CD4-positive, alpha-beta T cell treated with Interleukin-10 for 1 hour (primary cell): ENCODE measurements at regions not wholly inside any gene's neighbourhood (a gene's known extent, or its start where the extent isn't known, plus 50 kb on each side); places are given as distances from the start of the nearest gene placed in this dataset.
"Not testable (repeated sequence)": the region's sequence is repeated elsewhere in the genome, so short reads cannot be mapped to it uniquely, and the experiment has no call there.

Experiments
- DNase-seq: peaks from one replicate; pipeline ENCODE4 v3.0.0-alpha.2; 2020

DNA sequence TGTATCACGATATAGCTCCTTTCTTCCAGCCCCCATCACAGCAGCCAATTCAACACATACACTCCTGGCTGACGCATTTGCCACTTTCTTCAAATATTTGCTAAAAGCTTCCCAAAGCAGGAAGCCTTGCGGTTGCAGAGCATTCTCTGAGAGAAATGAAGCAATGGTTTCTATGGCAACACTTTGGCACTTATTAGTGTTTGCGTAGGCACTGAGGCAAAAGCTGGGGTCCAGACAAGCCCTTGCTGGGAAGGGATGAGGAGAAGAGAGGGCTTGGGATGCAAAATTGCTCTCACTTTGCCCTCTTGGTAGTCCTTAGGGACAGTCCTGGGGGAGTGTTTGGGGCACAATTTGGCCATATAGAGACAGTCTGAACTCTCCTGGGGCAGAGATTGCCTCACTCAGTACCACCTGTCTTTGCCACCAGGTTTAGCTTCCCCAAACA, 55.0 kb upstream of the PAK3 start:
- peak; percentile 42 for DNase-seq

DNA sequence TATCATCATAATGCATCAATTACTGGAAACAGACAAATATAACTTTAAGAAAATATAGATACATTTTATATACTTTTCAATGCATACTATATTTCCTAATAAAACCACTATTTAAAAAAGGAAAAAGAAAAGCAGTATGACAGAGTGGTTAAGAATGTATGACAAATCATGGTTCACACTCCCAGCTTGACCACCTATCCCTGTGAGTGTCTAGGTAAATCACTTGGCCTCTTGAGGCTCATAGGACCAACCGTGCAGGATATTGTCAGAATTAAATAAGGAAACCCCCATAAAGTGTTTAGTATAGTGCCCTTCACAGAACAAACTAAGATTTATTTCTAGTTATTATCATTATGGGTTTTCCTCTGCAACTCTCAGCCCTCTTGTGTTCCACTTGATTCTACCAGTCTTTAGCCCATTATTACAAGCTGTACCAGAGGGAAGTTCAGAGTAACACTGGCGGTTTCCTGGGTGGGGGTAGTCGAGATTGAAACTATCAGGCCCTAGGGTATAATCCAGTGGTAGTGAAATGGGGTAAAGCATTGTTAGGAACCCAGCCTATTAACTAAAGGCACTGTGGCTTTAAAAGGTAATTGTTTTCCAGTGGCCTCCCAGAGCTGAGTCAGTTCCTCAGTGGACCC, 55.5 kb upstream of the PAK3 start:
- no peak for DNase-seq

DNA sequence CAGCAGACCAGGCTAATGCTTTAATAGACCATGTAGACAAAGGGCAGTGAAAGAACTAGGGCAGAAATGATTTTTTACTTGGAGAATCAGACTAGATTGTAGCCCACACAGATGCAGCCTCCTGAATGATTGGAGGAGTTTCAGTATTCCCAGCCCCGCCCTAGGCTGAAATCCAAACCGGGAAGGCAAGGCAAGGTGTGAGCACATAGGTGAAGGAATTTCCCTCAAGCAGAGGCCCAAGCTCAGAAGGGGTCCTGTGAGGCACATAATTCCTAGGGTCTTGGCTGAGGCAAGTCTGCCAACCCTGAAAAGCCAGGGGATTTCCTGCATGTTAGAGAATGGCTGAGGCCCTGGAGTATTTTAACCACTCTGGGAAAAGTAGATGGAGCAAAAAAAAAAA, 56.4 kb upstream of the PAK3 start:
- no peak for DNase-seq

DNA sequence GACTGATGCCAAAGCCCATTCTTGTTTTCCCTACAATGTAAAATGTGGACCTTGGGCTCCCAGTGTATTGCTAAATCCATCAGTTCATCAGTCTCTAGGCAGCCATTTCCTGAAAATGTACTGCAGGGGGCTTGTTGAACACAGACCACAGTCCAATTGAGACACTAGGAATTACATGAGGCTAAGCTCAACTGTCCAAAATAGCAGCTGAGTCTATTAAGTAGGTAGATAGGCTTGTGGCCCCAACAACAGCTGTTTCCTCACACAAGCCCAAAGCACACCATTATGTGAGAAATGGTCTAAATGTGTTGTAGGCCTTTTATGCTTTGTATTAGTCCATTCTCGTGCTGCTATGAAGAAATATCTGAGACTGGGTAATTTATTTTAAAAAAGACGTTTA, 60.0 kb upstream of the PAK3 start:
- no peak for DNase-seq

DNA sequence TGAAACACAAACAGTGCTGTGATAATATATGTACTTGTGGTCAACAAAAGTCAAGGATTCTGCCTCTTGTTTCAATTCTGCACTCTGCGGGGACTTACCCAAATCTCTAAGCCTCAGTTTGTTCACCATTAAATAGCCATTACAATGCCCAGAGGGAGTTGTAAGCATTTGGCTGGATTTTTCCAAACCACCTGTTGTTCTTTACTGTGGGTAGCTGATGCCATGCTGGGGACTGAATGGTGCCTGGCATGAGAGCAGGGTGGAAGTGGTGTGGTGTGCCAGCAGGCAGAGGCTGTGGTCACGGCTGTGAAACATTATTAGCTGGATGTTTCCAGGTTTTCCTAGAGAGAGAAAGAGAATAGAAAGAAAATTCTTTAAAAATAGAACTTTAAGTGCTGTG, 60.7 kb upstream of the PAK3 start:
- DNase-seq = no peak

DNA sequence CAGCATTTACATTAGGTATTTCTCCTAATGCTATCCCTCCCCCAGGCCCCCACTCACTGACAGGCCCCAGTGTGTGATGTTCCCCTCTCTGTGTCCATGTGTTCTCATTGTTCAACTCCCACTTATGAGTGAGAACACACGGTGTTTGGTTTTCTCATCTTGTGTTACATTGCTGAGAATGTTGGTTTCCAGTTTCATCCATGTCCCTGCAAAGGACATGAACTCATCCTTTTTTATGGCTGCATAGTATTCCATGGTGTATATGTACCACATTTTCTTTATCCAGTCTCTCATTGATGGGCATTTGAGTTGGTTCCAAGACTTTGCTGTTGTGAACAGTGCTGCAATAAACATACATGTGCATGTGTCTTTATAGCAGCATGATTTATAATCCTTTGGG, 73.0 kb upstream of the PAK3 start:
- DNase-seq = not testable (repeated sequence)

DNA sequence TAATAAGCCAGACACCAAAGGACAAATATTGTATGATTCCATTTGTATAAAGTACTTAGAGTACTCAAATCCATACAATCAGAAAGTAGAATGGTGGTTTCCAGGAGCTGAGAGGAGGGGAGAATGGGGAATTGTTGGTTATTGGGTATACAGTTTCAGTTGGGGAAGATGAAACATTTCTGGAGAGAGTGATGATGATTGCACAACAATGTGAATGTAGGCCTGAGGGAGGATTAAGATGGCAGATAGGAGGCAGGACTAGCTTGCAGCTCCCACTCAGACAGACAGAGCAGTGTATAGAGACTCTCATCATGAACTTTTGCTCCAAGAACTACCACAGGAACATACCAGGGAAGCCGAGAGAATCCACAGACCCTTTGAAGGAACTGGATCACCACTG, 75.7 kb upstream of the PAK3 start:
- no peak for DNase-seq

DNA sequence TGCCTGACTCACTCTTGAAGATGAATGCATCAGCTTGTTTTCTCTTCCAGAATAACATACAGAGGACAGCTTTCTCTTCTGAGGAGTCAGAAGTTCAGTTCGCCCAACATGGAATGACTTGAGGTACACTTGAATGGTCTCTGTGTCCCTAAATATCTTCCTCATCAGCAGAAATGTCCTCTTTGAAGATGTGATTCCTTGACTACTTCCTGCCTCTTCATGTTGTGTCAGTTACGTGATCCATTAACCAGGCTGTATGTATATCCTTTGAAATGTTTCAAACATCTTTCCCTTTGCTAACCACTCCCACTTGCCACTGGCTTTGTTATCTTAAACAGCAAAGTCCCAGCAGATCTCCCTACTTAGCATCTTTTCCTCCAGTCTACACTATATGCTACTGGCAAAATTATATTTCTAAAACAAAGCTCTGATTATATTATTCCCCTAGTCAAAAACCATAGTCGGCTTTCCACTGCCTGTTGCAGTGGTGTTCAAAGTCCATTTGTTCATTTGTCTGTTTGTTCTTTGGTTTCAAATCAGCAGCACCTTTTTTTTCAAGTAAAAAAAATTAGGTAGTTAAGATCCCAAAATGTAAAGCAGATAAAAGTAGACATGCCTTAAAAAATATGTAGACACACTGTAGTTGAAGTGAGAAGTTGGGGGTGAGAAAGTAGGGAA, 82.1 kb upstream of the PAK3 start:
- no peak for DNase-seq

DNA sequence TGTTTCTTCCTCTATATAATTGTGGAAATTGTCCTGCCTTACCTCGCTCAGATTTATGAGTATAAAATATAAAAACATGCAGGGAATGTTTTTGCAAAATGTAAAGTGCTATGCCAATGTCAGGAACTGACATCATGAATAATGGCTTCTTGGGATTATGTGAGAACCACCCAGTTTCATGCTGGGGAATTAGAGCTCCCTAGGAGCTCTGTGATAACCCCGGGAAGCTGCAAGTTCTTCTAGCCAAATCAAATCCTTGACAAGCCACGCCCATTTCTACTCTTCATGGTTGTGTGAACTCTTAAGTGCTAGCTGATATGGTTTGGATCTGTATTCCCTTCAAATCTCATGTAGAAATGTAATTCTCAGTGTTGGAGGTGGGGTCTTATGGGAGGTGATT, 85.9 kb upstream of the PAK3 start:
- DNase-seq = no peak

DNA sequence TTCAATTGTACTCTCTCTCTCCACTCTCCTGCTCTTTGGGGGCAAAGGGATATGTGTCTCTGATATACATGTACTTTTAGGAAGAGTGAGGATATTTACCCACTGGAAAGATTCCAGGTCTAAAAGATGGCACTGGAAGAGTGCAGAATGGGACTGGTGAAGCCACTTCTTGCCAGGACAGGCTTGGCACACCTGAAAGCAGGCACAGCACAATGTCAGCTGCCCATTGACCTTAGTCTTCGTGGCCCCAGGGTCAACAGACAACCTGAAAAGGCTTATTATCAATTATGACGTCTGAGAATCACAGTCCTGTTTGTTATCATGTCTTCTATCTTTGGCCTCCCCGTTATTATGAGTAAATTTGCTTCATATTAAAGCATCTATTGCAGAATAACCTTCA, 86.7 kb upstream of the PAK3 start:
- no peak for DNase-seq

DNA sequence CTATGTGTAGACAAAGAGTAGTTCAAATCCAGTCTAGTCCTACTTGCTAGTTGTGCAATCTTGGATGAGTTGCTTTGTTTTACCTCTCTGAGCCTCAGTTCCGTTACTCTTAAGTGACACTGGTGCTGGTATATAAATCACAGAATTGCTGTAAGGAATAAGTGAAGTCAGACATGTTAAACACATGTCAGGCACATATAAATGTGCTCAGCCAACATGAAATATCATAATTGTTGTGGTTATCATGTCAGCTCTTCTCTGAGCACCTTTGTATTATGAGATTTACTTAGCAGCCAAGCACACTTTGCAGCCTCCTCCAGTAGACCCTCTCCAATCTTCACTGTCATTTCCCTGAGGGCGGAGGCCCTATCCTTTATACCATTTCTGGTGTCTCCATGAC, 87.9 kb upstream of the PAK3 start:
- DNase-seq = no peak

DNA sequence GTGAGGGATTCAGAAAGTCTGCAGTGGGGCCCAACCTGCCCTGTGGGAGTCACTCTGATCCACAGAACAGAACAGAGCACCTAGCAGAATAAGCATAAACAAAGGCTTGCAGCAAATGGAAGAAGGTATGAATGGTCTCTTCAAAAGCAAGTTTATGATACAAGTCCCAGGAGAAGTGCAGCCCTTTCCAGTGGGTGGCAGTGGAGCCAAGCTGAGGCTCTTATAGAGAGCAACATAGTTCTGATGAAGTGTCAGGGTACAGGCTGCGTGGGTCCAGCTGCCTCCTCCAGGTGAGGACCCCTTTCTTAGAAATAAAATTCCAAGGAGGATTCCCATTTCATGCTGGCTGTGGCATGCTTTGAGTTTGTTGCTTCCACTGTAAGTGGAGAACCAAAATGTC, 88.8 kb upstream of the PAK3 start:
- DNase-seq = no peak

DNA sequence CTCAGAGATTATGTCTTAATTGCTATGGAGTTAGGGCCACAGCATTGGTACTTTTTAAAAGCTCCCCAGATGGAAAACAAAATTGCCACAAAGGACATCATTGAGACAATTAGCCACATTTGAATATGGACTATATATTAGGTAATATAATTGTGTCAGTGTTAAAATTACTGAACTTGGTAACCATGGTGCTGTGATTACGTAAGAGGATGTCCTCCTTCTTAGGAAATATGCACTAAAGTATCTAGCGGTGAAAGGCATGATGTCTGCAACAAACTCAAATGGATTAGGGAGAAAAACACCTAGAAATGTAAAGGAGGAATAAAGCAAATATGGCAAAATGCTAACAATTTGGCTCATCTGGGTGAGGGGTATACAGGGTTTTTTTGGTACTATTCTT, 89.9 kb upstream of the PAK3 start:
- DNase-seq = no peak

DNA sequence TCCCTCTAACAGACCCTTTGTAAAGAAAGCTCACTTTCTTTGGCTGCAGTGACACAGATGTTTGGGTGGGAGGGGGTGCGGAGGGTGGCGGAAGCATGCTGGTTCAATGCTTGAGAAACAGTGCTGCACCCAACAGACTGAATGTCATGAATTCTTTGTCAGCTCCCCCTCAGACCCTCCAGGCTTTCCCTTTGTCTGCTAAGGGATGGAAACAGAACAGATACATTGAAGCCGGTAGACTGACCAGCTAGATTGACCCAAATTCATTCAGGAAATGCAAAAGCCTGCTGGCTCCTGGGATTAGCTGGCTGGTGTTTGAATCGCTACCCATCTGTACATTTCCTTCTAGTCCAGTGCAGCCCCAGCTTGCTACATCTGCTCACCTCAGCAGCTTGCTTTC, 90.8 kb upstream of the PAK3 start:
- DNase-seq = no peak

DNA sequence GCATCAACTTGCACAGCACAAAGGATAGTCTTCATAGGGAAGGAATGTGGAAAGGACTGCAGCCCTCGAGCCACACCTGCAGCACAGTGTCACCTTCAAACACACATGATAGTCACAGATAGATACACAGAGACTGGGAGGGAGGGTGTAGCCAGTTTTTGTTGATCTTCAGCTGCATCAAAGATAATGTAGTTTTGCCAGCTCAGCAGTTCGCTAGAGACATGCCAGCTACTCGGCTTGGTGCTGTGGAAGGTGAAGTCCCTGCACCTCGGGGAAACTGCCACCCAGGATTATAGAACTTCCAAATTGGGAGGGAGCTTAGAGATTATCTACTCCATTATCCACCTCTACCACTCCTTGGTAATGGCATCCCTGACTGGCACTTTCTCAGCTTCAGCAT, 92.9 kb upstream of the PAK3 start:
- DNase-seq = no peak

DNA sequence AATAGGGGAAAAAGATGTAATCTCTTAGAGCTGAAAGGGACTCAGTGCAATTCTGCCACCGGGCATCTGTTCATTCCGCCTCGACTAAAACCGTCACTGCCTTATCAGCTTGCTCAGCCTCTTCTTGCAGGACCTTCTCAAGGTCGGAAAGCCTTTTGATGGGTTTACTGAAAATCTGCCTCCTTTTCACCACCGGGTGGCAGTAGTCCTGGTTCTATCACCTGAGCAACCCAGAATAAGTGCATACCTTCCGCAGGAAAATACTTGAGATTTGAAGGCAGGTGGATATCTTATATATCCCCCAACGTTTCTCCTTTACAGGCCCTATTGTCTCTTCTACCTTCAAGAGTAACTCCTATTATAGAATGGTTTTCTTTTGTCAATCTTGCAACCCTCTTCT, 103.4 kb upstream of the PAK3 start:
- DNase-seq = peak; percentile 35

DNA sequence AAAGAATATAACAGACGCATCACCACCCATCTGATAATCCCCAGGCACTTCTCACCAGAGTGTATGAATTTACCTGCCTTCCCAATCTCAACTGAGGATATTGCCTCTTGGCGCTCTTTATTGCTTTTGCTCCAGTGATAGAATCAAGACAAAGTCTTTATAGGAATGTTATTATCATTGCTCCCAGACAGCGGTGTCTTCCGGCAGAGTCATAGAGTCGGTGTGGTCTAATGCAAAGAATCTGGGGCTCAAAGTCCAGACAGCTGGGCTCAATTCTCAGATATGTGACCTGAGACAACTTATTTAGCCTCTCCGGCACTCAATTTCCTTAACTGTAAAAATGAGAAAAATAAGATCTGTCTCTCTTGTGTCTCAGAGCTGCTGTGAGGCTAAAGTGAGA, 106.1 kb upstream of the PAK3 start:
- DNase-seq = no peak

DNA sequence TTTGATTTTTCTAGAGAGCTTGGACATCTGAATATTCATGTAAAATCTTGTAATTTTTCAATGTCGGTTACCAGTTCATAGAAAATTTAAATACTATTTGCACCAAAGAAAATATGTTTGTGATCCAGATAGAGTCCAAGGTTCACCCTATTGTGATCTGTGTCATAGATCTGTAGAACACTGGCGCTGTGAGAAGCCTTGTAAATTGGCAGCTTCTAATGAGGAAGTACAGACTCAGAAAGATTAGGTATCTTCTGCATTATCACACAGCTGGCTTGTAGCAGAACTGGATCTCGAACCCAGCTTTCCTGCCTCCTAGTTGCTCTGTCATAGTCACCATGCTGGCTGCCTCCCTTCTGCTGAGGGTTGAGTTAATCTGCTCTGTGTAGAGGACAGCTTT, 106.5 kb upstream of the PAK3 start:
- DNase-seq = no peak

DNA sequence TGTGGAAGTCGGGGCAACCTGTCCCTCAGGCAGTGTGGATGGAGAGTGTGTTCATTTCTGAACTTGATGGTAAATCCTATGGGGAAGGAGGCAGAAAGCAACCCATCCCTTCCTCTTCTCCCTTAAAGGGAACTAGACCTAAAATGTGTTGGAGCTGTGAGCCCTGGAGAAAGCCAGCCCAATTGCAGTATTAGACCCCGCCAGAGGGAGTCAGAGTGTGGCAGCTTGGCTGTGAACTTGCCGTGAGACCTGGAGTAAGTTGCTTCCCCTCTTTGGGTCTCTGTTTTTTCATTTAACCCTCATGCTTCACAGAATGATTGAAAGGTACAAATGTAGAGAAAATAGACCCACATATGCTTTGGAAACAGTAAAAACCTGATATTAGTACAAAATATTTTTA, 108.7 kb upstream of the PAK3 start:
- no peak for DNase-seq

DNA sequence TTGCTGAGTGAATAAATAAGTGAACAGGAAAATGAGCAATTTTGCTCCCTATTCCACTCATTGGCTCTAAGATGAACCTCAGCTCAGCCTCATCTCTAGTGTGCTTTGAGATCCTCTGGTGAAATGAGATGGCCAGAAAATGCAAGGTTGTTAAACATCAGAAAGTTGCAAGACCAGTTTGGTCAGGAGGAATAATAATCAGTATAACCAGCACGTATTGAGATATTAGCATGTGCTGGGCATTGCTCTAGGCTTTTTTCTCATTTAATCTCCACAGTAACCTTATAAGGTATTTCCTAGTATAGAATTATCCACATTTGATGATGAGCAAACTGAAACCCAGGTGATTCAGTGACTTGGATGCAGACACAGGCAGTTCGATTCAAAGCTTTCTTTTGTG, 110.5 kb upstream of the PAK3 start:
- no peak for DNase-seq

DNA sequence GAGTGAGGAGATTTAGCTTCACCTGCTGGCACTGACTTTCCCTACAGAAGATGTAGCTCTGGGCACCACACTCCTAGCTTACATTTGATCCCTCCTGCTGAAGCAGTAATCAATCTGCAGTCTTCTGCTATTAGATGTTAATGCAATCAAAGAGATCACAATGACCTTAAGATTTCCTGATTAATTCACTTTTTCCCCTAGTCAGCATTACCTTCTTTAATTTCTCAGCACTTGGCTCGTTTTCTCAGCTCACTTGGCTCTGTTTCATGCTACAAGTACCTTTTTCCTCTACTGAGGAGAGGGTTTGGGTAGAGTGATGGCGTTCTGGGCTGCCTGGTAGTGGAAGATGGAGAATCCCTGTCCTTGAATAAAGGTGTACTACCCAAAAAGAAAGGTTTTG, 113.0 kb upstream of the PAK3 start:
- DNase-seq = no peak

DNA sequence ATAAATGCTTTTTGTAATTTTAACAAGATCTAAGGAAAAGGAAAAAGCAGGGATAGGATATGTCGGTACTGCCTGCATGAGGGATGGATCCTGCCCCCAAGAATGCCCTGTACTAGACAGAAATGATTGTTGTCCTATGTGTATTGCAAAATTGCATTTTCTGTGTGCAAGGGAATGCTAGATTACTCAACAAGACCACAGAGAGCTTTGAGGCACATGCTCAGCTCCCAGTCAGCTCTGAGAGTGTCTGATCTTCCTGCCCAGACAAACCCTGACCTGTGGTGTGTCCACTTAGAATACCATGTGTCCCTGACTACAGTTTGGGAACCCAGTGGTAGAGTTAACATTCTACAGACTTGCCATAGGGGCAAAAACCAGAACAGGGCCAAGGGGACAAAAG, 129.2 kb upstream of the PAK3 start:
- no peak for DNase-seq

DNA sequence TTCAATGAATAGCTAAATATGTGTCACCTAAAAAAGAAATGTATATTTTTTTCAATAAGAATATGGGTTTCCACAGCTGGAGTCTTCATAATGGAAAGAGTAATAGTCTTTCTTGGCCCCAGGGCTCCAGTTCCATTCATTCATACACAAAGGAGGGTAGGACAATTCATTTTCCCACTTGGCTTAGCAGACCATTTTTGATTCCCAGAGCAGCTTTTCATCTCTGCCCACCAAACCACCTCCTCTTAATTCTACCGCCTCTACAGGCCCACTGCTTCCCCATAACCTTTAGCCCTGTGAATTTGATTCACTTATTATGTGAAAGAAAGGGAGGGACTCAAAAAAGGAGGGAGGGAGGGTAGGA, 129.9 kb upstream of the PAK3 start:
- DNase-seq = no peak

DNA sequence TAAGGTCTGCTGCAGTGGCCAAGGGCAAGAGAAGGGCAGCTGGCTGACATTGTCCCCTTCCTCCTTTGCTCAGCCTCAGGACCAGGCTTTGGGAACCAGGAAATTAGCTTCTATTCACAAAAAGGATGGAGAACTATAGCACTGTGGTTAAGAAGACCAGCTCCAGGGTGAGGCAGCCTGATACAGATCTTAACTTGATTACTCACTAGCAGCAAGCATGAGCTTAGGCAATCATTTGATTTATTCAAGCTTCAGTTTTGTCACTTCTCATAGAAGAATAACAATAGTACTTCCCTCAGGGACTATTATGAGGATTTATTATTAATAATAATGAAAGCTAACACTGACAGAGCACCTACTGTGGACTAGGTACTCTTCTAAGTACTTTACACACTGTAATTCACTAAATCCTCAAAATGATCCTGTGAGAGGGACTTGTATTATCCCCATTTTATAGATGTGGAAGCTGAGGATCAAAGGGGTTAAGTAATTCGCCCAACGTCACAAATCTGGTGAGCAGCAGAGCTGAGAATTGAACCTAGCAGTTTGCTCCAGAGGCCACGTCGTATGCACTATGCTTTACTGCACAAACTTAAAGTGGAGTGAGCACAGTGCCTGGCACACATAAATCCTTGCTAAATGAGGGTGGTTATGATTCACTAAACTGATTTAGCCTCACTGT, 130.4 kb upstream of the PAK3 start:
- no peak for DNase-seq

DNA sequence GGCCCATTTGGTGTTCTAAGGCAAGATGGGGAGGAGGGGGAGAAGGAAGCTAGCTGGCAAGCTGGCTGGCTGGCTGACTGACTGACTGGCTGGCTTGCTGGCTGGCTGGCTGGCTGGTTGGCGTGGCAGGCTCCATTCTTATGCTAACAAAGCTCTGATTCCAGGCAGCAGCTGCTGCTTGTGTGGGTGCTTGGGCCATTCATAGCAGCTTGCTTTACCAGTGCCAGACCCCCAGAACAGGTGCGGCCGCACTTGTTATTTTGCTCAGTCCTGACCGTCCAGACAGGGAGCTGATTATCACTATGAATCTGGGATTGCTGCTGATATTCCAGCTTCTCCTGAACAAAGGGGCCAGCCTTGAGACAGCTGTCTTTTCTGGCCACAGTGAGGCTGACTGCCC, 131.2 kb upstream of the PAK3 start:
- DNase-seq = no peak
